HG03066 (cell line): ENCODE measurements at regions not wholly inside any gene's neighbourhood (a gene's known extent, or its start where the extent isn't known, plus 50 kb on each side); places are given as distances from the start of the nearest gene placed in this dataset.
"Not testable (repeated sequence)": the region's sequence is repeated elsewhere in the genome, so short reads cannot be mapped to it uniquely, and the experiment has no call there.

Source experiments
- ATAC-seq: cut with Tn5 transposase; IDR thresholded peaks from one replicate; pipeline ENCODE4 v1.9.1; 2021; ENCODE audit warnings: low read depth; ENCODE audit not compliant: unreplicated experiment

GRCh38 chr17:36691606-36692005 lies 90.2 kb downstream of the MRM1 start:
- no peak for ATAC-seq

DNA sequence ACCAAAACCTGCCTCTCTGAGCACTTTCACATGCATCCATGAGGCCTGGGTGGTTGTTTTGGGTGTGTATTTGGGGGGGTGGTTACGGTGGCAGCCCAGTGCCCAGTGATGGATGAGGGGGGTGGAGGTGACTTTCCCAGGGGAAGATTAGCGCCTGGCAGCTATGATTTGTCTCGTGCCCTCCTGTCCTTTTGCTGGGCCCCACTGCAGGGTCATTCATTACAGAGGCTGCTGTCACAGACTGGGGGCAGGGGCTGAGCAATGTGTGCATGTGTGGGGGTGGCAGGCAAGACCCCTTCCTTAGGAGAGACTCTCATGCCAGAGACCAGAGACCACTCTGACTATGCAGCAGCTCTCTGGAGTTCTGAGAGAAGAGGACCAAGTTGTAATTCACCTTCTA lies 93.7 kb downstream of the MRM1 start:
- ATAC-seq, result no peak

DNA sequence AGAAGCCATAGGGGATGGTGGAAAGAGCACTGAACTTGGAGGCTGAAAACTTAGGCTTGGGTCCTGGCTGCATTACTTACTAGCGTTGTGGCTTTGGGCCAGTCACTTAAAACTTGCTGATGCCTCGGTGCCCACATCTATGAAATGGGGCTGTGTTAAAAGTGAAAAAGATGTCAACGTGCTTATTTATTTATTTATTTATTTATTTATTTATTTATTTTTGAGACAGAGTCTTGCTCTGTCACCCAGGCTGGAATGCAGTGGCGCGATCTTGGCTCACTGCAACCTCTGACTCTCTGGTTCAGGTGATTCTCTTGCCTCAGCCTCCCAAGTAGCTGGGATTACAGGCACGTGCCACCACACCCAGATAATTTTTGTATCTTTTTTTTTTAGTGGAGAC lies 94.3 kb downstream of the MRM1 start:
- ATAC-seq, result not testable (repeated sequence)

DNA sequence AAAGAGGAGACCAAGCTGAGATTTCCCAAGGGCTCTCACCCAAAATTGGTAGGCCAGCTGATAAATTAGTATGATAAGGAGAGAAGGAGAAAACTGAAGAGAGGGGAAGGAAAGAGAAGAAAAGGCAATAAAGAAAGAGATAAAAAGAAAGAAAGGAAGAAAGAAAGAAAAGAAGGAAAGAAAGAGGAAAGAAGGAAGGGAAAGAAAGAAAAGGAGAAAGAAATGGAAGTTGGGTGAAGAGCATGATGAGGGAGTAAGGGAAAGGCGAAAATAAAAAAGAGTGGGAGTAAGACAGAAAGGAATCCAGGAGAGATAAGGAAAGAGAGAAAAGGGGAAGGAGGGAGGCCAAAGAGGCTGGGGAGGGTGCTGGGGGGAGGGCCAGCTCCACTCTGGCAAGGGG lies 95.4 kb downstream of the MRM1 start:
- no peak for ATAC-seq

- ATAC-seq, result no peak
These were observed 96.6 kb downstream of the MRM1 start for GRCh38 chr17:36697903-36698530.

GRCh38 chr17:36701429-36702099 lies 100.2 kb downstream of the MRM1 start:
- ATAC-seq, result no peak

- ATAC-seq, result no peak
These were observed 101.3 kb downstream of the MRM1 start for GRCh38 chr17:36702636-36703035.

GRCh38 chr17:36703860-36704266 lies 102.5 kb downstream of the MRM1 start:
- no peak for ATAC-seq

- ATAC-seq, result no peak
These were observed 104.0 kb downstream of the MRM1 start for GRCh38 chr17:36705283-36705795.

DNA sequence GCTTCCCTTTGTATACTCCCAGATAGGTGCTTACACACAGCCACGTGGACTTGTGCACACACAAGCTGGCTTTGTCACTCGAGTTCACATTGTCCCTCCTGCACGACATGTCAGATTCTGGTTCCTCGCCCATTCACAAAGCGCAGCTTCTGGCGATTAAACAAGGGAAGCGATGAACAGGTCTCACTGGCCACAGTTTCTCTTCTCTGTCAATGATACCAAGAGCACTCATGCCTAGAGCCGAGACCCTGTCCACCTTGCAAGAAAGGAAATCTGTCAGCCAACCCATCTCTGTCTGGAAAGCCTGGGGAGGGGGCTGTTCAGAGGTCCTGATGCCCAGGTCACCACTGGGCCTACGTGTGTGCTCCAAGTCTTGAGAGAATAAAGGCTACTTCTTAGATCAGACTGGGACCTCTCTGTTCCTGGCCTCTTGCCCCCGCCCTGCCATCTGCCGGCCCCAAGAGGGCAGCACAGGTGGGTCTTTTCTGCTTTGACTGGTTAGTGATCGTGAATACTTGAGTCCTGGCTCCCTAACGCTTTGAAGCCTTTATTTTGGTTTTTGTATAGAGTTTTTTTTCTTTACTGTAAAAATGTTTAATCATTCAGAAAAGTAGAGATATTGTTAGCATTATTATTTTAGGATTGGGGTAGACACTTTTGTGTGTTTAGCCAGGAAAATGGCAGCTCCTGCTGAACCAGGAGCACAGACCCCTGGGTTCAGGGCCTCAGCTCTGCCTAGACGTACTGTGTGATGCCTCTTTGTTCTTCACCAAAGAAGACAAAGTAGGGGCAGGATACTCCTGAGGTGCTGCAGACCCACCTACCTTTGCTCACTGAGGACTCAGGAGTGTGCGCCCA lies 104.7 kb downstream of the MRM1 start:
- no peak for ATAC-seq

DNA sequence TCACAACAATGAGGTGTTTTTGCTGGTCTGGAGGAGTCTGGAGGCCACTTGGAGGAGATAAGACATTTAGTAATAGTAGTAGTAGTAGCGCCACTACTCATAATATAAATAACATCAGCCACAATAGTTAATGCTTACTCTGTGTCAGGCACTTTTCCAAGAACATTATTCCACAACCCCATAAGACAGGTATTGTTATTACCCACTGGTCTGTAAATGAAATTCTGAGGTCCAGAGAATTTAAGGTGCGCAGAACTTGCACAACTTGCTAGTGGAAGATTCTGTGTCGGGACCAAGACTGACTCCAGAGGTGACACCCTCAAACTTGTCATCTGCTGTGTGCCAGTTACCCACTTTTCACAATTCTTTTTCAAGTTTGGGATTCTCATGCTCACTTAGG lies 106.5 kb downstream of the MRM1 start:
- ATAC-seq, result no peak

GRCh38 chr17:36714789-36715188 lies 113.4 kb downstream of the MRM1 start:
- no peak for ATAC-seq

DNA sequence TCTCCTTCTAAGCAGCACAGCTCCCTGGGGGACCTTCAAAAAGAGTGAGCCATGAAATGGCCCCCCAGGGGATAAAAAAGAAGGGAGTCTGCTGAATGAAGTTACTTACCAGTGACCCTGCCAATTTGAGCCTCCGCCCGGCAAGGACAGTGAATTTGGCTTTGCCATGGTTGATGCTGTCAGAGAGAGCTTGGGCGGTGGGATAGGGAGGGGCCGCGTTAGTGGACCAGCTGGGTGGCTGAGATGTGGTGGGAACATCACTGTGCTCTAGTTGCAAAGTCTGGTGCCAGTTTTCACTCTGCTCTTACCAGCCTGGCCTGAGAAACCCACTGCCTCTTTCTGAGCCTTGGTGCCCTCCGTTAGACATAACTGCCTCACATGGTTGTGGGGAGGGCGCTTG lies 114.6 kb downstream of the MRM1 start:
- no peak for ATAC-seq

- ATAC-seq, result no peak
These were observed 115.7 kb downstream of the MRM1 start for GRCh38 chr17:36717088-36717487.

- no peak for ATAC-seq
These were observed 118.7 kb downstream of the MRM1 start for GRCh38 chr17:36720131-36720530.

- ATAC-seq, result no peak
These were observed 120.3 kb downstream of the MRM1 start for GRCh38 chr17:36721560-36722120.

DNA sequence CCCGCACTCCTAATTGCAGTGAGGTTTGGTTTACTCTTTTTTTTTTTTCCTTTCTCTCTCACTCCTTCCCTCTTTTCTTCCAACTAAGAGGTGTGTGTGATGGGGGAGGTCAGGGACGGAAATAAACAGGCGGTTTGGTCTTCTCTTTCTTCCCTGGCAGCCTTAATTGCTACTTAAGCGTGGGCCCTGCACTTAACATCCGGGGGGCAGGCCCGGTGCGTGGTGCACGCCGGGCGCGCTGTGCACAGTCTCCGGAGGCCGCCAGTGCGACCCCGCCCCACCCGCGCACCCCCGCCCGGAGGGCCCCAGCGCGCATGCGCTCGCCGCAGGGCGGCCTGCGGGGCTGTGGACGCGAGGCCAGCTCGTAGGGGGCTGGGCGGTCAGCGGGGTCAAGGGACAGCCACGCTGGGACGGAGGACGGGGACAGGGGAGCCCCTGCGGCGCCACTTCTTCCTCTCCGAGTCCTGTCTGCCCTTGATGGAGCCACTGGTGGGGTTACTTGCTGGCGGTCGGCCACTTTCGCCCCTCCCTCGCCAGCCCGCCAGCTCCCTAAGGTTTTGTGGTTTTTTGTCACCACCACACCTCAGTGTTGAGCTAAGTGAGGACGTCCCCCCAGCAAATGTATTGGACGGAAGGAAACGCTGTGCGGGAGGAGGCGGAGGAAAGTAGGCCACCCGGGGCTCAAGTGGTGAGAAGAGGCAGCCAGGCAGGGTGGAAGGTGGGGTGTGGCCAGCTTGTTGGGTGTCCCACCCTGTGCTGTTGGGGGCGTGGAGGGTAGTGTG lies 120.9 kb downstream of the MRM1 start:
- ATAC-seq, result no peak

GRCh38 chr17:36722903-36723263 lies 121.5 kb downstream of the MRM1 start:
- ATAC-seq, result no peak

DNA sequence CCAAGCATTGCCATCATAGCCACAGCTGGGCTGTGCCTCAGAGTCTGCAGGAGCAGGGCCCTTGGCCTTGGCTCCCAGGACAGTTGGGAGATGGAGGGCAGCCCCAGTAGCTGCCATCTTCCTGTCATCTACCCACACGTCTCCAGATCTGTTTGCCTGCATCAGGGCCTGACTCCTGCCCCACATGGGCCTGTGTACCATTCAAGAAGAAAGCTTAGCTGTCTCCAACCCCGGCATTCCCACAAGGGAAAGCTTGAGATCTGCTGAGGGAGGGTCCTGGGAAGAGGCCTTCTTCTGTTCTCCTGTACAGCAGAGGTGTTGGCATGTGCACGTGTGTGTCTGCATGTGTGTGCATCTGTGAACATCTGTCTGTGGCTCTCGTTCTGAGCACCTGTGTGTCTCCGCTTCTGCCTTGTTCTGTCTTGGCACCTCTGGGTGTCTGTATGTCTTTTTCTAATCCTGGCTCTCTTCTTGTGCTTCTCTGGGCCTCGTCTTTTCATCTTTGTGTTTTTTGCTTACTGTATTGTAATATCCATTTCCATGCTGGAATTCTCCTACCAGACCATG lies 122.2 kb downstream of the MRM1 start:
- no peak for ATAC-seq

DNA sequence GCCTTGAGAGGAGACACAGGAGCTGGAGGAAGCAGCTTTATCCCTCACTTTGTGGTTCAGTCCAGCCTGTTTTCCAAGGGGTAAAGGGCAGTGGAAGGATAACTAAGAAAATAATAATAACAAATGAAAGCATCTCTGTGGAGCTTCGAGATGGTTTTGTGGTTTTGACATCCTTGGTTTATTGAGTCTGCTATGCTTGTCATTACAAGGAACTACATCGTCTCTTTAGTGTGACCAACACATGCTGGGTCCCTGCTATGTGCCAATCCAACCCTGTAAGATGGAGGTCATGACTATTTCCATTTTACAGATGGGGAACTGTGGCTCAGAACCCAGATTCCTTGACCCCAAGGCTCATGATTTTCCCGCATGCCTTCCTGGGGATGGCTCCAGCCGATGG lies 124.8 kb downstream of the MRM1 start:
- ATAC-seq, result no peak
